ENCODE measurements at regions not wholly inside any gene's neighbourhood (a gene's known extent, or its start where the extent isn't known, plus 50 kb on each side); places are given as distances from the start of the nearest gene placed in this dataset.

GRCh38 chr2:199662255-199662654 lies 188.7 kb downstream of the FTCDNL1 start:
- no peak overlapping the region for H3K4me3 ChIP-seq
- H3K36me3 ChIP-seq: no peaks in the 10 kb centered on the region
- 0 out of 2 replicates have a peak, but pooled peaks cover 4% of the 10 kb centered on the region for H3K27me3 ChIP-seq
- no peak for DNase-seq
- no peaks in the 10 kb centered on the region for H3K9me3 ChIP-seq

GRCh38 chr2:199660167-199660566 lies 190.8 kb downstream of the FTCDNL1 start:
- no peak for DNase-seq
- Histone ChIP-seq H3K27me3 (0 out of 2 replicates have a peak, but pooled peaks cover 4% of the 10 kb centered on the region), H3K36me3 (no peaks in the 10 kb centered on the region), H3K9me3 (peaks cover 1% of the 10 kb centered on the region; the same call in 1 of the 2 replicates), H3K4me3 (no peak overlapping the region)

- peak; percentile 78 for DNase-seq
- H3K9me3 ChIP-seq: peaks cover 1% of the 10 kb centered on the region; the same call in 1 of the 2 replicates
- 0 out of 2 replicates have a peak, but pooled peaks cover 4% of the 10 kb centered on the region for H3K27me3 ChIP-seq
- no peaks in the 10 kb centered on the region for H3K36me3 ChIP-seq
- H3K4me3 ChIP-seq: peak overlapping the region; percentile 36
Observed at GRCh38 chr2:199659207-199659606, 191.8 kb downstream of the FTCDNL1 start.

GRCh38 chr2:199646439-199646838 lies 188.7 kb upstream of the SATB2 start:
- Histone ChIP-seq H3K9me3 (no peaks in the 10 kb centered on the region), H3K27me3 (no peaks in the 10 kb centered on the region), H3K36me3 (no peaks in the 10 kb centered on the region), H3K4me3 (no peak overlapping the region)
- no peak for DNase-seq

- Histone ChIP-seq H3K36me3 (no peaks in the 10 kb centered on the region), H3K4me3 (no peak overlapping the region), H3K9me3 (no peaks in the 10 kb centered on the region), H3K27me3 (no peaks in the 10 kb centered on the region)
- no peak for DNase-seq
Observed at GRCh38 chr2:199631129-199631528, 173.4 kb upstream of the SATB2 start.

GRCh38 chr2:199629301-199629700 lies 171.6 kb upstream of the SATB2 start:
- Histone ChIP-seq H3K4me3 (no peak overlapping the region), H3K27me3 (no peaks in the 10 kb centered on the region), H3K9me3 (no peaks in the 10 kb centered on the region), H3K36me3 (no peaks in the 10 kb centered on the region)
- DNase-seq: no peak

- Histone ChIP-seq H3K9me3 (no peaks in the 10 kb centered on the region), H3K4me3 (no peak overlapping the region), H3K27me3 (no peaks in the 10 kb centered on the region), H3K36me3 (no peaks in the 10 kb centered on the region)
- DNase-seq: no peak
Observed at GRCh38 chr2:199627417-199627816, 169.7 kb upstream of the SATB2 start.

- no peak overlapping the region for H3K4me3 ChIP-seq
- DNase-seq: no peak
- no peaks in the 10 kb centered on the region for H3K36me3 ChIP-seq
- no peaks in the 10 kb centered on the region for H3K27me3 ChIP-seq
- no peaks in the 10 kb centered on the region for H3K9me3 ChIP-seq
Observed at GRCh38 chr2:199624958-199625357, 167.2 kb upstream of the SATB2 start.

GRCh38 chr2:199612509-199613130 lies 154.9 kb upstream of the SATB2 start:
- Histone ChIP-seq H3K36me3 (no peaks in the 10 kb centered on the region), H3K27me3 (no peaks in the 10 kb centered on the region), H3K4me3 (no peak overlapping the region), H3K9me3 (no peaks in the 10 kb centered on the region)
- DNase-seq: no peak

- H3K4me3 ChIP-seq: no peak overlapping the region
- H3K27me3 ChIP-seq: no peaks in the 10 kb centered on the region
- H3K36me3 ChIP-seq: no peaks in the 10 kb centered on the region
- no peaks in the 10 kb centered on the region for H3K9me3 ChIP-seq
- DNase-seq: no peak
Observed at GRCh38 chr2:199607914-199608313, 150.2 kb upstream of the SATB2 start.

GRCh38 chr2:199606193-199606780 lies 148.5 kb upstream of the SATB2 start:
- Histone ChIP-seq H3K27me3 (no peaks in the 10 kb centered on the region), H3K36me3 (no peaks in the 10 kb centered on the region), H3K9me3 (no peaks in the 10 kb centered on the region), H3K4me3 (no peak overlapping the region)
- DNase-seq: no peak

- no peaks in the 10 kb centered on the region for H3K36me3 ChIP-seq
- no peaks in the 10 kb centered on the region for H3K9me3 ChIP-seq
- DNase-seq: no peak
- H3K4me3 ChIP-seq: no peak overlapping the region
- H3K27me3 ChIP-seq: no peaks in the 10 kb centered on the region
Observed at GRCh38 chr2:199603721-199604291, 146.1 kb upstream of the SATB2 start.

- Histone ChIP-seq H3K4me3 (no peak overlapping the region), H3K27me3 (no peaks in the 10 kb centered on the region), H3K9me3 (no peaks in the 10 kb centered on the region), H3K36me3 (no peaks in the 10 kb centered on the region)
- DNase-seq: no peak
Observed at GRCh38 chr2:199602896-199603717, 145.4 kb upstream of the SATB2 start.

- Histone ChIP-seq H3K27me3 (no peaks in the 10 kb centered on the region), H3K4me3 (no peak overlapping the region), H3K36me3 (no peaks in the 10 kb centered on the region), H3K9me3 (no peaks in the 10 kb centered on the region)
- DNase-seq: peak; percentile 66
Observed at GRCh38 chr2:199602271-199602895, 144.6 kb upstream of the SATB2 start.

GRCh38 chr2:199596549-199596948 lies 138.8 kb upstream of the SATB2 start:
- H3K9me3 ChIP-seq: peaks cover 5% of the 10 kb centered on the region; the same call in 1 of the 2 replicates
- no peaks in the 10 kb centered on the region for H3K36me3 ChIP-seq
- H3K4me3 ChIP-seq: no peak overlapping the region
- DNase-seq: no peak
- H3K27me3 ChIP-seq: no peaks in the 10 kb centered on the region

- H3K36me3 ChIP-seq: no peaks in the 10 kb centered on the region
- H3K9me3 ChIP-seq: peaks cover 5% of the 10 kb centered on the region; the same call in 1 of the 2 replicates
- no peak for DNase-seq
- no peaks in the 10 kb centered on the region for H3K27me3 ChIP-seq
- H3K4me3 ChIP-seq: no peak overlapping the region
Observed at GRCh38 chr2:199594443-199594842, 136.7 kb upstream of the SATB2 start.

GRCh38 chr2:199591826-199592225 lies 134.1 kb upstream of the SATB2 start:
- Histone ChIP-seq H3K9me3 (peaks cover 2% of the 10 kb centered on the region; the same call in 1 of the 2 replicates), H3K27me3 (no peaks in the 10 kb centered on the region), H3K36me3 (no peaks in the 10 kb centered on the region), H3K4me3 (no peak overlapping the region)
- no peak for DNase-seq
